ENCODE measurements at regions not wholly inside any gene's neighbourhood (a gene's known extent, or its start where the extent isn't known, plus 50 kb on each side); places are given as distances from the start of the nearest gene placed in this dataset.

GRCh38 chr3:82641701-82642100, 880.3 kb upstream of the GBE1 start:
- in situ Hi-C loops (cut with MboI) = no loop called here
- FAIRE-seq = no peak
- H3K79me2 ChIP-seq (ENCODE audit: control insufficient read depth, insufficient read depth, low read length) = no peaks in the 10 kb centered on the region

DNA sequence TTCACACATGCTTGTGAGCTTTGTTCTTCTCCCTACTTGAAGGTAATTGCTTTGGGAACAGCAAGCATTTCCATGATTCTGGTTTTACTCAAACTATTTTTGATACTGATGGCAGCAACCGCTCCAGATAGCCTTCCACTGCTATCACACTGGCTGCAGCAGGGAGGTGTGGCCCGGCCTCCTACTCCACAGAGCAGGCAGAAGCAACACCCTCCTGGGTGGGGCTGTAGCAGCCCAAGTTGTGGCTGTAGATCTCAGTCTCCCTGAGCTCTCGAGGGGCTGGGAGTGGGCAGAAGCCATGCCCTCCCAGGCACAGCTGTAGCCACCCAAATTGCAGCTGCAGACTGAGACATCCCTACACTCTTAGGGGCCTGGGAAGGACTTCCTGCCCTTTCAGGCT, 878.8 kb upstream of the GBE1 start:
- no peak overlapping the region for H3K4me3 ChIP-seq
- in situ Hi-C loops (cut with MboI) (no loop called here), intact Hi-C loops (cut with micrococcal nuclease) (no loop called here)
- no CpG with 5 or more reads among the region's 3 CpGs for WGBS (ENCODE audit: insufficient coverage, low coverage, missing lambda C conversion rate)
- H3K36me3 ChIP-seq (ENCODE audit: control insufficient read depth, insufficient read depth, low read length) = no peaks in the 10 kb centered on the region
- no peaks in the 10 kb centered on the region for H4K20me1 ChIP-seq (replicated peaks; ENCODE audit: control insufficient read depth, insufficient read depth, low read length)
- ChIA-PET POLR2A (no interaction called here), CTCF (ENCODE audit: low intra/inter-chr PET ratio) (no interaction called here)
- no peaks in the 10 kb centered on the region for H3K4me1 ChIP-seq (replicated peaks in 1 of 2; ENCODE audit: control insufficient read depth in 2 of 2, insufficient read depth in 2 of 2, low read length in 2 of 2)
- no peaks in the 10 kb centered on the region for H3K27me3 ChIP-seq (ENCODE audit: control insufficient read depth in 2 of 2, insufficient read depth in 2 of 2, low read length in 2 of 2)
- H3K4me2 ChIP-seq (ENCODE audit: insufficient read depth, low read length) = no peak overlapping the region
- no peak for ATAC-seq
- no peaks in the 10 kb centered on the region for H3K9me1 ChIP-seq (ENCODE audit: control insufficient read depth, insufficient read depth, low read length)
- no peaks in the 10 kb centered on the region for H3K79me2 ChIP-seq (ENCODE audit: control insufficient read depth, insufficient read depth, low read length)
- H3K9me3 ChIP-seq (replicated peaks; ENCODE audit: control insufficient read depth, insufficient read depth, low read depth, low read length) = no peaks in the 10 kb centered on the region
- H2AFZ ChIP-seq (ENCODE audit: low read depth, low read length) = no peak overlapping the region
- no peak overlapping the region for H3K9ac ChIP-seq (ENCODE audit: insufficient read depth in 1 of 2, low read depth in 2 of 2, low read length in 2 of 2)
- no TSS peak for BruUV-seq (replicated peaks)
- no peak for FAIRE-seq
- H3K27ac ChIP-seq (ENCODE audit: extremely low read depth, low read depth, low read length) = no peak overlapping the region
- no peak for TF ChIP-seq PHF21A (IDR thresholded peaks at IDR 0.05; ENCODE audit: borderline replicate concordance, low read depth)
- no peak for TF ChIP-seq CSDE1 (IDR thresholded peaks at IDR 0.05)
- no peak for TF ChIP-seq SOX6 (IDR thresholded peaks at IDR 0.05)
- DNase-seq (ENCODE audit: extremely low read depth in 1 of 4, low spot score in 3 of 4) = no peak

More at GRCh38 chr3:82641701-82642100, 880.3 kb upstream of the GBE1 start:
- intact Hi-C loops (cut with micrococcal nuclease) = no loop called here
- H3K4me3 ChIP-seq = no peak overlapping the region
- H3K9me1 ChIP-seq (ENCODE audit: control insufficient read depth, insufficient read depth, low read length) = no peaks in the 10 kb centered on the region
- no peaks in the 10 kb centered on the region for H3K36me3 ChIP-seq (ENCODE audit: control insufficient read depth, insufficient read depth, low read length)
- POLR2A ChIA-PET = no interaction called here
- no peak overlapping the region for H3K9ac ChIP-seq (ENCODE audit: insufficient read depth in 1 of 2, low read depth in 2 of 2, low read length in 2 of 2)
- no peak for DNase-seq (ENCODE audit: extremely low read depth in 1 of 4, low spot score in 3 of 4)
- H3K9me3 ChIP-seq (replicated peaks; ENCODE audit: control insufficient read depth, insufficient read depth, low read depth, low read length) = no peaks in the 10 kb centered on the region
- ATAC-seq = no peak
- WGBS (ENCODE audit: insufficient coverage, low coverage, missing lambda C conversion rate) = 0% methylated on average over 2 of the region's 2 CpGs
- CTCF ChIA-PET (ENCODE audit: low intra/inter-chr PET ratio) = no interaction called here
- no peak overlapping the region for H3K4me2 ChIP-seq (ENCODE audit: insufficient read depth, low read length)
- no peak overlapping the region for H2AFZ ChIP-seq (ENCODE audit: low read depth, low read length)
- H3K27ac ChIP-seq (ENCODE audit: extremely low read depth, low read depth, low read length) = no peak overlapping the region
- H3K4me1 ChIP-seq (replicated peaks in 1 of 2; ENCODE audit: control insufficient read depth in 2 of 2, insufficient read depth in 2 of 2, low read length in 2 of 2) = no peaks in the 10 kb centered on the region
- no peaks in the 10 kb centered on the region for H3K27me3 ChIP-seq (ENCODE audit: control insufficient read depth in 2 of 2, insufficient read depth in 2 of 2, low read length in 2 of 2)
- TF ChIP-seq BRD4 (IDR thresholded peaks at IDR 0.05) (no peak), PRMT5 (CRISPR knock-in tag; IDR thresholded peaks at IDR 0.05) (no peak), ZNF696 (CRISPR knock-in tag; conservative IDR thresholded peaks at IDR 0.05) (no peak), ZNF583 (CRISPR knock-in tag; IDR thresholded peaks at IDR 0.05) (no peak), THRAP3 (IDR thresholded peaks at IDR 0.05; ENCODE audit: borderline replicate concordance) (no peak), ESRRB (CRISPR knock-in tag; IDR thresholded peaks at IDR 0.05; ENCODE audit: borderline replicate concordance) (no peak), ZNF232 (CRISPR knock-in tag; IDR thresholded peaks at IDR 0.05) (no peak), TCFL5 (CRISPR knock-in tag; conservative IDR thresholded peaks at IDR 0.05) (no peak), HDAC8 (tag; IDR thresholded peaks at IDR 0.05) (no peak), KDM4B (IDR thresholded peaks at IDR 0.05; ENCODE audit: borderline replicate concordance in 2 of 2, low read depth in 1 of 2) (no peak)
- TF ChIP-seq, protein P1, sequence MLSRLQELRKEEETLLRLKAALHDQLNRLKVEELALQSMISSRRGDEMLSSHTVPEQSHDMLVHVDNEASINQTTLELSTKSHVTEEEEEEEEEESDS (CRISPR knock-in tag; IDR thresholded peaks at IDR 0.05) = no peak
- H4K20me1 ChIP-seq (replicated peaks; ENCODE audit: control insufficient read depth, insufficient read depth, low read length) = no peaks in the 10 kb centered on the region
- BruUV-seq (replicated peaks) = no TSS peak
